B cell (primary cell): ENCODE measurements at regions not wholly inside any gene's neighbourhood (a gene's known extent, or its start where the extent isn't known, plus 50 kb on each side); places are given as distances from the start of the nearest gene placed in this dataset.

ENCODE experiments used
- EZH2 ChIP-seq: IDR thresholded peaks from 2 replicates; pipeline ENCODE4 v1.6.1; 2012; ENCODE audit warnings: borderline replicate concordance, low read depth, mild to moderate bottlenecking, moderate library complexity, low read length; ENCODE audit not compliant: insufficient read depth, poor library complexity, severe bottlenecking
- TF ChIP-seq, protein P1 (sequence below): fragments of 200-600 bp; IDR thresholded peaks from one replicate; pipeline ENCODE4 v1.8.0; 2022; ENCODE audit warnings: antibody characterized with exemption, mild to moderate bottlenecking

DNA sequence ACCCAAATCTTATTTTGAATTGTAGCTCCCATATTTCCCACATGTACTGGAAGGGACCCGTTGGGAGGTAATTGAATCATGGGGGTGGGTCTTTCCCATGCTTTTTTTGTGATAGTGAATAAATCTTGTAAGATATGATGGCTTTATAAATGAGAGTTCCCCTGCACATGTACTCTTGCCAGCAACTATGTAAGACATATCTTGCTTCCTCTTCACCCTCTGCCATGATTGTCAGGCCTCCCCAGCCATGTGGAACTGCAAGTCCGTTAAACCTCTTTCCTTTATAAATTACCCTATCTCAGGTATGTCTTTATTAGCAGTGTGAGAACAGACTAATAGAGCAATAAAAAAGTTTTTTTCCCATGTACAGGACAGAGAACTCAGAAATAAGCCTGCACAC, 468.4 kb upstream of the SPHKAP start:
- TF ChIP-seq, protein P1, sequence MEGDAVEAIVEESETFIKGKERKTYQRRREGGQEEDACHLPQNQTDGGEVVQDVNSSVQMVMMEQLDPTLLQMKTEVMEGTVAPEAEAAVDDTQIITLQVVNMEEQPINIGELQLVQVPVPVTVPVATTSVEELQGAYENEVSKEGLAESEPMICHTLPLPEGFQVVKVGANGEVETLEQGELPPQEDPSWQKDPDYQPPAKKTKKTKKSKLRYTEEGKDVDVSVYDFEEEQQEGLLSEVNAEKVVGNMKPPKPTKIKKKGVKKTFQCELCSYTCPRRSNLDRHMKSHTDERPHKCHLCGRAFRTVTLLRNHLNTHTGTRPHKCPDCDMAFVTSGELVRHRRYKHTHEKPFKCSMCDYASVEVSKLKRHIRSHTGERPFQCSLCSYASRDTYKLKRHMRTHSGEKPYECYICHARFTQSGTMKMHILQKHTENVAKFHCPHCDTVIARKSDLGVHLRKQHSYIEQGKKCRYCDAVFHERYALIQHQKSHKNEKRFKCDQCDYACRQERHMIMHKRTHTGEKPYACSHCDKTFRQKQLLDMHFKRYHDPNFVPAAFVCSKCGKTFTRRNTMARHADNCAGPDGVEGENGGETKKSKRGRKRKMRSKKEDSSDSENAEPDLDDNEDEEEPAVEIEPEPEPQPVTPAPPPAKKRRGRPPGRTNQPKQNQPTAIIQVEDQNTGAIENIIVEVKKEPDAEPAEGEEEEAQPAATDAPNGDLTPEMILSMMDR = no peak
- no peak for TF ChIP-seq EZH2
